HFFc6 (cell line): ENCODE measurements at regions not wholly inside any gene's neighbourhood (a gene's known extent, or its start where the extent isn't known, plus 50 kb on each side); places are given as distances from the start of the nearest gene placed in this dataset.

Experiments used
- DNase-seq: peaks from one replicate; pipeline ENCODE4 v3.0.0-alpha.2; 2018
- H3K27ac Mint-ChIP-seq: 2 replicates; pipeline ENCODE4 v1.8.0; 2020; ENCODE audit warnings: mild to moderate bottlenecking, mixed read lengths
- H3K27me3 Mint-ChIP-seq: 2 replicates; pipeline ENCODE4 v1.8.0; 2021; ENCODE audit warnings: mild to moderate bottlenecking, moderate library complexity, mixed read lengths; ENCODE audit not compliant: insufficient read depth
- H3K36me3 Mint-ChIP-seq: 2 replicates; pipeline ENCODE4 v1.8.0; 2021; ENCODE audit warnings: low read depth, mixed read lengths
- H3K4me1 Mint-ChIP-seq: 2 replicates; pipeline ENCODE4 v1.8.0; 2020; ENCODE audit warnings: low read depth, mixed read lengths
- H3K4me3 Mint-ChIP-seq: 2 replicates; pipeline ENCODE4 v1.8.0; 2020; ENCODE audit warnings: mild to moderate bottlenecking, moderate library complexity, mixed read lengths
- H3K9me3 Mint-ChIP-seq: 2 replicates; pipeline ENCODE4 v1.8.0; 2020; ENCODE audit warnings: mild to moderate bottlenecking, mixed read lengths
- CTCF ChIP-seq: fragments of 200-600 bp; sonication (generic); IDR thresholded peaks from 2 replicates; pipeline ENCODE4 v1.5.0; 2021; ENCODE audit warnings: antibody characterized with exemption, mild to moderate bottlenecking

GRCh38 chr11:19458721-19459120 is 218.0 kb upstream of the E2F8 start:
- DNase-seq = no peak
- peaks cover 43% of the 10 kb centered on the region for H3K27me3 Mint-ChIP-seq
- no peaks in the 10 kb centered on the region for H3K9me3 Mint-ChIP-seq
- TF ChIP-seq CTCF = no peak
- no peak overlapping the region for H3K4me3 Mint-ChIP-seq
- H3K36me3 Mint-ChIP-seq = no peaks in the 10 kb centered on the region
- no peaks in the 10 kb centered on the region for H3K4me1 Mint-ChIP-seq
- no peak overlapping the region for H3K27ac Mint-ChIP-seq

GRCh38 chr11:19458231-19458630 is 217.5 kb upstream of the E2F8 start:
- H3K4me3 Mint-ChIP-seq = no peak overlapping the region
- no peak for DNase-seq
- TF ChIP-seq CTCF = no peak
- no peaks in the 10 kb centered on the region for H3K4me1 Mint-ChIP-seq
- H3K27me3 Mint-ChIP-seq = peaks cover 43% of the 10 kb centered on the region
- no peaks in the 10 kb centered on the region for H3K9me3 Mint-ChIP-seq
- no peak overlapping the region for H3K27ac Mint-ChIP-seq
- no peaks in the 10 kb centered on the region for H3K36me3 Mint-ChIP-seq

DNA sequence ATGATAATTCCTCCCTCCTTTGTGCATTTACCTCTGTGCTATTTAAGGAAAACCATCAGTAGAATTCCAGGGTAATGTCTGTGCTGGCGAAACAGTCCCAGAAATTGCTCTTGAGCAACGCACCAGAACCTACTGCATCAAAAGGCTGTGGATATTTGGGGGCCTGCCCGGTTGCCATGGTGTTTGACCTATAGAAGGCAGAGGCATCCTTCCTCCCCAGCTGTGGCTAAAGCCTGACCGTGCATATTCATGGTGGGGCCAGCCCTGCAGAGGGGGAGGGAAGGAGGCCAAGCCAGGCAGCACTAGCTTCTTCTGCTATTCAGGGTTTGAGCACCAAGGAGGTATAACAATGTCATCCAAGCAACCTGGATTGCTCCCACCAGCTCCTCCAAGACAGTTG is 215.0 kb upstream of the E2F8 start:
- H3K36me3 Mint-ChIP-seq = no peaks in the 10 kb centered on the region
- no peak overlapping the region for H3K4me3 Mint-ChIP-seq
- H3K9me3 Mint-ChIP-seq = no peaks in the 10 kb centered on the region
- H3K27me3 Mint-ChIP-seq = peaks cover 43% of the 10 kb centered on the region
- no peaks in the 10 kb centered on the region for H3K4me1 Mint-ChIP-seq
- no peak for TF ChIP-seq CTCF
- no peak for DNase-seq
- no peak overlapping the region for H3K27ac Mint-ChIP-seq

GRCh38 chr11:19453651-19454257 is 213.0 kb upstream of the E2F8 start:
- Mint-ChIP-seq H3K9me3 (no peaks in the 10 kb centered on the region), H3K4me3 (no peak overlapping the region), H3K36me3 (no peaks in the 10 kb centered on the region), H3K4me1 (no peaks in the 10 kb centered on the region), H3K27ac (no peak overlapping the region), H3K27me3 (peaks cover 58% of the 10 kb centered on the region)
- no peak for TF ChIP-seq CTCF
- no peak for DNase-seq

DNA sequence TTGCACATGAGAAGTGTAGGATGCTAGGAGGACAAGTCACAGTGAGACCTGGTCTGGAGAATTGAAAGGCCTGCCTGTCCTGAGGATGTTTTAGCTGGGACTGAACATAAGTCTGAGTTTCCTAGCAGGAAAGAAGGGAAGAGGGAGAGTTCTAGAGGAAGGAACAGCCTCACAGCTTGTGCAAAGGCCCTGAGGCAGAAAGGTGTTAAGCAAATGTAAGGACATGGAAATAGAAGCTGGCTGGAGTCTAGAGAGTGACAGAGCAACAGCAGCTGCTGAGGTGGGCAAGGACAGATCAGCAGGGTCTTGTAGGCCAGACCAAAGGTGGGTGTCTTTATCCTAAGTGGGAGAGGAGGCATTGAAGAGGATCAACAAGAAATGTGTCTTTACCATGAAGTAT is 210.9 kb upstream of the E2F8 start:
- peaks cover 60% of the 10 kb centered on the region for H3K27me3 Mint-ChIP-seq
- no peaks in the 10 kb centered on the region for H3K9me3 Mint-ChIP-seq
- H3K4me1 Mint-ChIP-seq = no peaks in the 10 kb centered on the region
- no peak overlapping the region for H3K4me3 Mint-ChIP-seq
- no peak for DNase-seq
- no peak overlapping the region for H3K27ac Mint-ChIP-seq
- H3K36me3 Mint-ChIP-seq = no peaks in the 10 kb centered on the region
- TF ChIP-seq CTCF = no peak

DNA sequence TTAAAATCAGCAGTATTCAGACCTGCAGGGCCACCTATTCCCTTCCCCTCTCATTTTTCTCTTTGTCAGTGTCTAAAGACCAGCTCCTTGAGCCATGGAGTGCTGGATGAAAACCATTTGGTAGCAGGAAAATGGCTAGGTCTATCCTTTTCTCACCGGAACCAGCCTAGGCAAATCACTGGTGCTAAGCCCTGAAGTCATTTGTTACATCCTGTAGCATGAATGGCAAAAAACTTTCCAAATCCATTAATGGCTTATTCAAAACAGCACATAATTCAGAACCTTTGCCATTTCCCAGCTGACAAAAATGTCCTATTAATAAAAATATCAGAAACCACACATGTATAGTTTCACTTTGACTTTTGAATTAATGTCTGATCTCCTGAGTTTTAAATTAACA is 209.5 kb upstream of the E2F8 start:
- Mint-ChIP-seq H3K27me3 (peaks cover 64% of the 10 kb centered on the region), H3K36me3 (no peaks in the 10 kb centered on the region)
- no peak for TF ChIP-seq CTCF

More for the DNA sequence above, 209.5 kb upstream of the E2F8 start:
- no peak for DNase-seq
- H3K9me3 Mint-ChIP-seq = no peaks in the 10 kb centered on the region
- H3K4me3 Mint-ChIP-seq = no peak overlapping the region
- H3K4me1 Mint-ChIP-seq = no peaks in the 10 kb centered on the region
- no peak overlapping the region for H3K27ac Mint-ChIP-seq
